ENCODE measurements at regions not wholly inside any gene's neighbourhood (a gene's known extent, or its start where the extent isn't known, plus 50 kb on each side); places are given as distances from the start of the nearest gene placed in this dataset.

- DNase-seq, result no peak
These were observed 356.7 kb upstream of the UMPS start for GRCh38 chr3:124373524-124373923.

- no peak for DNase-seq
These were observed 355.7 kb upstream of the UMPS start for GRCh38 chr3:124374583-124374982.

GRCh38 chr3:124381575-124382333, 348.5 kb upstream of the UMPS start:
- DNase-seq, result no peak

GRCh38 chr3:124383051-124383450, 347.2 kb upstream of the UMPS start:
- no peak for DNase-seq

GRCh38 chr3:124383846-124384466, 346.3 kb upstream of the UMPS start:
- DNase-seq, result no peak

GRCh38 chr3:124384527-124384926, 345.7 kb upstream of the UMPS start:
- DNase-seq, result no peak

- no peak for DNase-seq
These were observed 344.3 kb upstream of the UMPS start for GRCh38 chr3:124385996-124386395.

- no peak for DNase-seq
These were observed 343.2 kb upstream of the UMPS start for GRCh38 chr3:124386996-124387595.

- no peak for DNase-seq
These were observed 338.5 kb upstream of the UMPS start for GRCh38 chr3:124391774-124392173.

GRCh38 chr3:124393340-124393739, 336.9 kb upstream of the UMPS start:
- no peak for DNase-seq

- no peak for DNase-seq
These were observed 335.1 kb upstream of the UMPS start for GRCh38 chr3:124395162-124395561.

- no peak for DNase-seq
These were observed 334.5 kb upstream of the UMPS start for GRCh38 chr3:124395584-124396338.

- no peak for DNase-seq
These were observed 333.8 kb upstream of the UMPS start for GRCh38 chr3:124396339-124396950.

GRCh38 chr3:124397088-124397487, 333.2 kb upstream of the UMPS start:
- DNase-seq, result no peak

- no peak for DNase-seq
These were observed 331.7 kb upstream of the UMPS start for GRCh38 chr3:124398594-124398993.

- no peak for DNase-seq
These were observed 328.4 kb upstream of the UMPS start for GRCh38 chr3:124401843-124402242.

GRCh38 chr3:124402791-124403190, 327.5 kb upstream of the UMPS start:
- no peak for DNase-seq

- no peak for DNase-seq
These were observed 325.6 kb upstream of the UMPS start for GRCh38 chr3:124404621-124405020.

- DNase-seq, result no peak
These were observed 323.0 kb upstream of the UMPS start for GRCh38 chr3:124407260-124407659.

- no peak for DNase-seq
These were observed 320.5 kb upstream of the UMPS start for GRCh38 chr3:124409650-124410275.

GRCh38 chr3:124410471-124410870, 319.8 kb upstream of the UMPS start:
- DNase-seq, result no peak

GRCh38 chr3:124411728-124412127, 318.5 kb upstream of the UMPS start:
- DNase-seq, result no peak

GRCh38 chr3:124412644-124413043, 317.6 kb upstream of the UMPS start:
- no peak for DNase-seq

Data from stimulated activated CD8-positive, alpha-beta memory T cell treated with anti-CD3 and anti-CD28 coated beads, Interleukin-4, amount 100 ng/mL, for 48 hours (primary cell).